ENCODE measurements at regions not wholly inside any gene's neighbourhood (a gene's known extent, or its start where the extent isn't known, plus 50 kb on each side); places are given as distances from the start of the nearest gene placed in this dataset.

GRCh38 chr5:167777746-167778145 is 513.7 kb upstream of the WWC1 start:
- no peak for TF ChIP-seq CTCF (optimal IDR thresholded peaks at IDR 0.05 in 1 of 3, IDR thresholded peaks at IDR 0.05 in 1 of 3, conservative IDR thresholded peaks at IDR 0.05 in 1 of 3; ENCODE audit: extremely low read depth in 1 of 3, insufficient read depth in 2 of 3, low read length in 3 of 3)
- no peak for TF ChIP-seq EZH2 (IDR thresholded peaks at IDR 0.05; ENCODE audit: low read length)

Measured in keratinocyte (primary cell).